ENCODE measurements at regions not wholly inside any gene's neighbourhood (a gene's known extent, or its start where the extent isn't known, plus 50 kb on each side); places are given as distances from the start of the nearest gene placed in this dataset.

DNA sequence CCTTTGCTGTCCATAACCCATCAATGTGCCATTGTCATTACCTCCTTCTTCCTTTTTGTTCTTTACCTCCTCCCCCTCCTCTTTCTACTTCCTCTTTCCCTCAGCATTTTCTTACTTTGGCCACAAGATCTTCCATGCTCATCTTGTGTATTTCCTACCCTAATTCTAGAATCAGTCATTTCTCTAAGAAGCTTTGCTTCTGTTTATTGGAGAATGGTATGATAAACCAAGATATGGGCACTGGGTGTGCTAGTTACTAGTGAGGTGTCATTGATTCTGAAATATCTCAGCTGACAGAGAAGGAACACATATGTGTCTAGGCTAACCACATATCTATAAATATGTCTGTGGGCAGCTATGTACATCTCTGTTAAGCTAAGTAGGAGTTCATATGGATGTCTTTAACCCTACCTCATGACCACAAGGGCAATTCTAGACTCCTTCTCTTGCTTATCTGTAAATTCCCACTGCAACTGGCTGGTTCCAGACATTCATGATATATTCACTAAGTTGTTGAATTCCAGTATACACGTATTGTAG is 2051.3 kb upstream of the CDH9 start:
- ATAC-seq = no peak
- Mint-ChIP-seq H3K27ac (no peak overlapping the region), H3K36me3 (no peaks in the 10 kb centered on the region), H3K4me3 (no peak overlapping the region), H3K4me1 (no peaks in the 10 kb centered on the region), H3K9me3 (peaks cover 18% of the 10 kb centered on the region in 2 donors), H3K27me3 (ENCODE audit: low read depth in 2 of 2) (no peaks in the 10 kb centered on the region)
- Histone ChIP-seq H3K27ac (ENCODE audit: low read length) (no peak overlapping the region), H3K36me3 (ENCODE audit: control insufficient read depth, insufficient read depth, low read length) (no peaks in the 10 kb centered on the region), H3K27me3 (ENCODE audit: control insufficient read depth, insufficient read depth, low read length) (no peaks in the 10 kb centered on the region), H3K9me3 (ENCODE audit: control insufficient read depth, insufficient read depth, low read length) (peaks cover 4% of the 10 kb centered on the region), H3K4me1 (ENCODE audit: control insufficient read depth, insufficient read depth, low read length) (no peaks in the 10 kb centered on the region), H3K4me3 (ENCODE audit: low read length) (no peak overlapping the region)
- intact Hi-C loops (cut with micrococcal nuclease) = no loop called here
- WGBS (ENCODE audit: insufficient coverage) = no CpG with 5 or more reads among the region's 1 CpG
- no peak for DNase-seq
- TF ChIP-seq, protein P1, sequence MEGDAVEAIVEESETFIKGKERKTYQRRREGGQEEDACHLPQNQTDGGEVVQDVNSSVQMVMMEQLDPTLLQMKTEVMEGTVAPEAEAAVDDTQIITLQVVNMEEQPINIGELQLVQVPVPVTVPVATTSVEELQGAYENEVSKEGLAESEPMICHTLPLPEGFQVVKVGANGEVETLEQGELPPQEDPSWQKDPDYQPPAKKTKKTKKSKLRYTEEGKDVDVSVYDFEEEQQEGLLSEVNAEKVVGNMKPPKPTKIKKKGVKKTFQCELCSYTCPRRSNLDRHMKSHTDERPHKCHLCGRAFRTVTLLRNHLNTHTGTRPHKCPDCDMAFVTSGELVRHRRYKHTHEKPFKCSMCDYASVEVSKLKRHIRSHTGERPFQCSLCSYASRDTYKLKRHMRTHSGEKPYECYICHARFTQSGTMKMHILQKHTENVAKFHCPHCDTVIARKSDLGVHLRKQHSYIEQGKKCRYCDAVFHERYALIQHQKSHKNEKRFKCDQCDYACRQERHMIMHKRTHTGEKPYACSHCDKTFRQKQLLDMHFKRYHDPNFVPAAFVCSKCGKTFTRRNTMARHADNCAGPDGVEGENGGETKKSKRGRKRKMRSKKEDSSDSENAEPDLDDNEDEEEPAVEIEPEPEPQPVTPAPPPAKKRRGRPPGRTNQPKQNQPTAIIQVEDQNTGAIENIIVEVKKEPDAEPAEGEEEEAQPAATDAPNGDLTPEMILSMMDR (IDR thresholded peaks at IDR 0.05) = no peak

DNA sequence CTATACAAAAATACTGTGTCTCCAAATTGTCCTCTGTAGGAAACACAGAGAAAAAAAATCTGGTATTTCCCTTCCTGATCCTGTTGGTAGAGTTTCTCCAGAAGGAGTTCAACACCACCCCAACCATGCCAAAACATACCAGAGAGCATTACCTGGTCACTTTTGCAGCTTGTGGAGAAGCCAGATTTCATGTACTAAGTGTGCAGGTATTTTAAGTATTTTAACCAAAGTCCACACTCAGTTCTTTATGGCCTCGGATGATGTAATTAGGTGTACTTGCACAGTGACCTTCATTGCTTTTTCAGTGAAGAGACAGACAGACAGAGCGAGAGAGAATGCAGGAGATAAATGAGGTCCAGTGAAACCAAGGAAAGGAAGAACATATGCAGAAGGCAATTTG is 2046.8 kb upstream of the CDH9 start:
- Histone ChIP-seq H3K4me3 (ENCODE audit: low read length) (no peak overlapping the region), H3K27ac (ENCODE audit: low read length) (no peak overlapping the region), H3K9me3 (ENCODE audit: control insufficient read depth, insufficient read depth, low read length) (peaks cover 5% of the 10 kb centered on the region), H3K4me1 (ENCODE audit: control insufficient read depth, insufficient read depth, low read length) (no peaks in the 10 kb centered on the region), H3K27me3 (ENCODE audit: control insufficient read depth, insufficient read depth, low read length) (no peaks in the 10 kb centered on the region), H3K36me3 (ENCODE audit: control insufficient read depth, insufficient read depth, low read length) (no peaks in the 10 kb centered on the region)
- no peak overlapping the region for H3K27ac Mint-ChIP-seq
- peaks cover 24 to 25% of the 10 kb centered on the region in 2 donors for H3K9me3 Mint-ChIP-seq
- no peaks in the 10 kb centered on the region for H3K4me1 Mint-ChIP-seq
- TF ChIP-seq, protein P1 (IDR thresholded peaks at IDR 0.05) = no peak
- no peak overlapping the region for H3K4me3 Mint-ChIP-seq
- intact Hi-C loops (cut with micrococcal nuclease) = no loop called here
- H3K27me3 Mint-ChIP-seq (ENCODE audit: low read depth in 2 of 2) = no peaks in the 10 kb centered on the region
- ATAC-seq (no peak), DNase-seq (no peak)
- 85% methylated on average over 2 of the region's 2 CpGs for WGBS (ENCODE audit: insufficient coverage)
- H3K36me3 Mint-ChIP-seq = no peaks in the 10 kb centered on the region

DNA sequence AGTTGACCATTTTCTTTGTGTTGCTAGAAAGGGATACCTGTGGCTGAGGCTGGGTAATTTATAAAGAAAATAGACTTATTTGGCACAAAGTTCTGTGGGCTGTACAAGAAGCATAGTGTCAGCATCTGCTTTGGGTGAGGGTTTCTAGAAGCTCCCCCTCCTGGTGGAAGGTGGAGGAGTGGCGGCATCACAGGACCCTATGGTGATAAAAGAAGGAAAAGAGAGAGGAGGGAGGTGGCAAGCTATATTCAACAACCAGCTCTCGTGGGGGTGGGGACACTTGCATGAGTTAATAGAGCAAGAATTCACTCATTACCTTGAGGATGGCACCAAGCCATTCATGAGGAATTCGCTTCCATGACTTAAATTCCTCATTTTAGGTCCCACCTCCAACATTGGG is 2041.4 kb upstream of the CDH9 start:
- Mint-ChIP-seq H3K27ac (no peak overlapping the region), H3K4me1 (no peaks in the 10 kb centered on the region), H3K9me3 (peaks cover 18 to 19% of the 10 kb centered on the region in 2 donors), H3K36me3 (peaks cover 7% of the 10 kb centered on the region), H3K4me3 (no peak overlapping the region), H3K27me3 (ENCODE audit: low read depth in 2 of 2) (no peaks in the 10 kb centered on the region)
- intact Hi-C loops (cut with micrococcal nuclease) = no loop called here
- Histone ChIP-seq H3K27me3 (ENCODE audit: control insufficient read depth, insufficient read depth, low read length) (no peaks in the 10 kb centered on the region), H3K4me1 (ENCODE audit: control insufficient read depth, insufficient read depth, low read length) (no peaks in the 10 kb centered on the region), H3K27ac (ENCODE audit: low read length) (no peak overlapping the region), H3K9me3 (ENCODE audit: control insufficient read depth, insufficient read depth, low read length) (peaks cover 5% of the 10 kb centered on the region), H3K4me3 (ENCODE audit: low read length) (no peak overlapping the region), H3K36me3 (ENCODE audit: control insufficient read depth, insufficient read depth, low read length) (no peaks in the 10 kb centered on the region)
- no peak for DNase-seq
- ATAC-seq = no peak
- TF ChIP-seq, protein P1 (IDR thresholded peaks at IDR 0.05) = no peak
- 66% methylated on average over 3 of the region's 3 CpGs for WGBS (ENCODE audit: insufficient coverage)

DNA sequence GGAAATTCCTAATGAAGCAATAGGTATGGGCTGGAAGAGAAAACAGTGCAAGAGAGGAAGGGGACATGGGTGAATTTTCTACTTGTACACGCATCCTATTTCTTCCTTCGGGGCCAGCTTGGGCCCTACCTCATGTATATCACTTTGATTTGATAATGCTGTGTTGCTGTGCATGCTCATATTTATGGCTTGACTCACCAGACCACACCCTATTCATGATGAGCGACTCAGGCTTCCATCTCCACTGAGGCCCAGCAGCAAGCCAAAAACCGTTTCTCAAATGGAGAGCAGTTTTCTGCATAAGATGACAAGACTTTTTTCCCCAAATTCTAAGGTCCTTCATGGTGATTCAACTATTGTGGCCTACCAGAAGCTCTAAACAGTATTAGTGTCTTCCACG is 2039.1 kb upstream of the CDH9 start:
- Histone ChIP-seq H3K4me1 (ENCODE audit: control insufficient read depth, insufficient read depth, low read length) (no peaks in the 10 kb centered on the region), H3K9me3 (ENCODE audit: control insufficient read depth, insufficient read depth, low read length) (peaks cover 4% of the 10 kb centered on the region), H3K27ac (ENCODE audit: low read length) (no peak overlapping the region), H3K4me3 (ENCODE audit: low read length) (no peak overlapping the region), H3K27me3 (ENCODE audit: control insufficient read depth, insufficient read depth, low read length) (no peaks in the 10 kb centered on the region), H3K36me3 (ENCODE audit: control insufficient read depth, insufficient read depth, low read length) (no peaks in the 10 kb centered on the region)
- Mint-ChIP-seq H3K27ac (no peak overlapping the region), H3K4me3 (no peak overlapping the region), H3K27me3 (ENCODE audit: low read depth in 2 of 2) (no peaks in the 10 kb centered on the region), H3K9me3 (peaks cover 17 to 21% of the 10 kb centered on the region in 2 donors), H3K4me1 (no peaks in the 10 kb centered on the region), H3K36me3 (peaks cover 7% of the 10 kb centered on the region)
- no peak for DNase-seq
- TF ChIP-seq, protein P1 (IDR thresholded peaks at IDR 0.05) = no peak
- intact Hi-C loops (cut with micrococcal nuclease) = no loop called here
- 68% methylated on average over 3 of the region's 5 CpGs for WGBS (ENCODE audit: insufficient coverage)
- ATAC-seq = no peak
